HG03039 (cell line): ENCODE measurements at regions not wholly inside any gene's neighbourhood (a gene's known extent, or its start where the extent isn't known, plus 50 kb on each side); places are given as distances from the start of the nearest gene placed in this dataset.

ENCODE experiments used
- ATAC-seq: cut with Tn5 transposase; IDR thresholded peaks from one replicate; pipeline ENCODE4 v1.9.1; 2021; ENCODE audit warnings: mild to moderate bottlenecking, moderate library complexity; ENCODE audit not compliant: unreplicated experiment

GRCh38 chr21:27103768-27104167 is 136.9 kb upstream of the ADAMTS5 start:
- no peak for ATAC-seq

- ATAC-seq: no peak
These were observed 134.6 kb upstream of the ADAMTS5 start for GRCh38 chr21:27101523-27101922.

DNA sequence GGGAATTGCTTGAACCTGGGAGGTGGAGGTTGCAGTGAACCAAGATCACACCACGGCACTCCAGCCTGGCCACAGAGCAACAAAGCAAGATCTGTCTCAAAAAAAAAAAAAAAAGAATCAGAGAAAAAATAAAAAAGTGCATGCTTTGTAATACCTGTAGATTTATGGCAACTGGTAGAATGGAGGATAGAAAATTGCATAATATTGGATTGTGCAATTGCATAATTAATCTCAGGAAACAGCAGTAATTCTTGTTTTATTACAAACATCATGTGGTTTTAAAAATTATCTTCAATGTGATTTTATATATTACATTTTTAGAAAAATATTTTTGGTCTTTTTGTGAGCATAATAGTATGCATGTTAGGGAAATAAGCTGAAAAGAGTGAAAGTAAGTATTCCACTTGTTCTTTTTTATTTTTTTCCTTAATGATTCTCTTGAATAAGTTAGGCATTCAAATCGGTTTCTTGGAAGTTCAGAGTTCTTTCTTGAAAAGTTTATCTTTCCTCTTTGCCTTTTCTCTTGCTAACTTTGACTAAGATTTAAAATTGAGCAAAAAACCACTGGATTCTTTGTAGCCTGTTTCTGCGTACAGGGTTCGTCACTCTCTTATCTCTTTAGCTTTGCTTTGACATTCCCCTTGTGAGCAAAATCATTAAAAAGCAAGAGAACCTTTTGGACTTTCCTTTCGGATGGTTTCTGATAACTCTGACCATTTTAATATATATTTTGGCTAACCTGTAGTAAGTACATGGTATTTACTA is 127.5 kb upstream of the ADAMTS5 start:
- ATAC-seq: no peak

GRCh38 chr21:27086630-27087029 is 119.7 kb upstream of the ADAMTS5 start:
- ATAC-seq: no peak

GRCh38 chr21:27086186-27086585 is 119.3 kb upstream of the ADAMTS5 start:
- no peak for ATAC-seq

DNA sequence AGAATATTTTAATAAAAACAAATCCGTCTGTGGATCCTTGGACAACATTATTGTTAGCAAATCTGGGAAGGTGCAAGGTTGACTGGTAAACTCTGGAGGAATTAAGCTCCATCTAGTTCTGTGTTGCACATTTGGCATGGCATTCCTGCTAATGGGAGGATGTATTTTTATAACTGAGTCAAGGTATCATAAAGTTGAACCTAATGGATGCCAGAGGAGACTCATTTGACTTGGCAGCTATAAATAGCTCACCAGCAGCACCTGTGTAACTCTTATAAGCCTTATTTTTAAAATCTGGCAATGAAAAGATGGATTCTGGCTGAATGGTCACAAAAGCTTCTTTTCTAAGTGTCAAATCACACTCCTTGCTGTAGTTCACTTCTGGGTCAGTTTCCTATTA is 118.5 kb upstream of the ADAMTS5 start:
- no peak for ATAC-seq

- no peak for ATAC-seq
These were observed 116.3 kb upstream of the ADAMTS5 start for GRCh38 chr21:27083144-27083543.

DNA sequence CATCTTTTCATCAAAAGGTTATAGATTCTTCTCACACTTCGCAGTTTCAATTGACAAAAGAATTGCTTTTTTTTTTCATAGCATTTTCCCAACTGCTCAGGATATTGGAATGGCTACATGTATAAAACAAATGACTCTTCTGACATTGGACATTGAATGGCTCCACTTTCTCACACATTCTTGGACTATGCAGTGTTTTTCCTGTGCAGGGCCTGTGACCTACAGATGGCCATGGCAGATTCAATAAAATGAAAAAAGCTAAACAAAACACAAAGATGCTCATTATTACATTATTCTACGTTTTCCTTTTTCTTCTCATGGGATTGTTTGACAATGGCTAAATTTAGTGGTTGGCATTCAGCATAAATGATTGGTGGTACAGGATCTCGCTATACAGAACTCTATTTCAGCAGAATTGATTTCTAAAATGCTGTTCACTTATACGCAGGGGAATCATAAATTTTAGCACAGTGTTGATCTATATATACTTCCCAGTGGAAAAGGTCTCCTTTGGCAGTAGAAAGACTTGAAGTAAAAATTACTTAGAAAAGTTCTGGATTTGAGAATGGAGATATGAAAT is 115.6 kb upstream of the ADAMTS5 start:
- no peak for ATAC-seq

GRCh38 chr21:27079636-27080240 is 112.8 kb upstream of the ADAMTS5 start:
- no peak for ATAC-seq

DNA sequence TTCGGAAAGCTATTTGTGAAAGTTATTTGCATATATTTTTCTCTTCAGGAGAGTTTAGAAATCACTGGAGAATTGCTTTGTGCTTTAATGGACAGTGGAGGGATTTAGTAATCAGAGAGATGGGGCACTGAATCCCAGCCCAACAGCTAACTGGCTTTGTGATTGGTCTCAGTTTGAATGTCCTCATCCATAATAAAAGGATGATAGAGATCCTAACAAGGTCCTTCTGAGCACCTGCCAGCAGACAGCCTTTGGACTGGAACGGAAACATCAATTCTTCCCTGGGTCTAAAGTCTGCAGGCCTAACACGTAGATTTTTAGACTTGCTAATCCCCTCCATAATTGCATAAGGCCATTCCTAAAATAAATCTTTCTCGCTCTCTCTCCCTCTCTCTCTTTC is 112.0 kb upstream of the ADAMTS5 start:
- no peak for ATAC-seq

GRCh38 chr21:27077501-27077900 is 110.6 kb upstream of the ADAMTS5 start:
- no peak for ATAC-seq

GRCh38 chr21:27076025-27076424 is 109.1 kb upstream of the ADAMTS5 start:
- no peak for ATAC-seq

- no peak for ATAC-seq
These were observed 104.2 kb upstream of the ADAMTS5 start for GRCh38 chr21:27070861-27071670.

DNA sequence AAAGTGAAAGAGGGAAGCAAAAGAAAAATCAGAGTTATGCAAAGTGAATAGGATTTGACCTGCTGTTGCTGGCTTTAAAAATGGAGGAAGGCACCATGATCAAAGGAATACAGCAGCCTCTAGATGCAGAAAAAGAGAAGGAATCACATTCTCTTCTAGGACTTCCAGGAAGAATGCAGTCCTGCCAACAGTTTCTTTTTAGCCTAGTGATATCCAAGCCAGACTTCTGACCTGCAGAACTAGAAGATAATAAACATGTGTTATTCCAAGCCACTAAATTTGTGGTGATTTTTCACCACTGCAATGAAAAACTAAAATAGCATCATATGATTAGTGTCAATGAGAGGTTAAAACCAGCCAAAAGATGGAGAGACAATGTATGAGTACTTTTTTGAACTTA is 101.9 kb upstream of the ADAMTS5 start:
- ATAC-seq: no peak

DNA sequence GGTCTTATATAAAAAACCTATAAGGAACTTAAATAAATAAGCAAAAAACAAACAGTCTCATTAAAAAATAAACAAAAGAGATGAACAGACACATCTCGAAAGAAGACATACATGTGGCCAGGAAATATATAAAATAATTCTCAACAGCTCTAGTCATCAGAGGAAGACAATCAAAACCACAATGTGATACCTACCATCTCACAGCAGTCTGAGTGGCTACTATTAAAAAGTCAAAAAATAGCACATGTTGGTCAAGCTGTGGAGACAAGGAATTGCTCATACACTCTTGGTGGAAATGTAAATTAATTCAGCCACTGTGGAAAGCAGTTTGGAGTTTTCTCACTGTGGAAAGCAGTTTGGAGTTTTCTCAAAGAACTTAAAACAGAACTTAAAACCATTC is 100.3 kb upstream of the ADAMTS5 start:
- ATAC-seq: no peak

DNA sequence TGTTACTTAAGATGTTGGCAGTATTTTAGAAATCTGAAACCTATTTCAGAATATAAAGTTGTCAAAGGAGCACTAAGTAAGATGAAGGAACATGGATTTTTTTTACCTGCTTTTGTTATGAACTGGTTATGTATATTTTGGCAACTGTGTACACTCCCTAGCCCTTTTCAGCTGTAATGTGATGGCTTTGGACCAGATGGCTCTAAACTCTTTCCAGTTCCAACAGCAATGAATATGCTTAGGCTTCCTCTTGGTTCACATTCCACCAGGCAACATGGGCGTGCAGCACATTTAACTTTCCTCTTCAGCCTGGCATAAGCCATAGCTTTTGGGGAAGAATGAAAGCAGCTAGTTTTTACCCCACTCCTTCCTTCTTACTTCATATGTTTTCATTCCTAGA is 95.6 kb upstream of the ADAMTS5 start:
- no peak for ATAC-seq

GRCh38 chr21:27061770-27062169 is 94.9 kb upstream of the ADAMTS5 start:
- ATAC-seq: no peak

DNA sequence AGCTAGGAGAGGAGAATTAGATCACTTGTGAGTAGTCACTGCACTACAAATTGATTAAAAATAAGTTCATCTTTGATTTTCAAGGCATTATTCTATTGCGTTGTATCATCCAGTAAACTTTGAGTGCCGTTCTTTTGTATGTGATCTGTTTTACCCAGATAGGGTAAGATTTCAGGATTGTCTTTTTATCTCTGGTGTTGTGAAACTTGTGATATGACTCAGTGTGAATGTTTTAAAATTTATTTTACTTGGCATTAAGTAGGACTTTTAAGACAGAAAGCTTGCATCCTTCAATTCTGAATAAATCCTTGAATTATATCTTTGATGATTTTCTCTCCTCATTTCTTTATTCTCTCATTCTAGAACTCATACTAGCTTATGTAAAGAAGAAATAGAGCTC is 93.3 kb upstream of the ADAMTS5 start:
- no peak for ATAC-seq

DNA sequence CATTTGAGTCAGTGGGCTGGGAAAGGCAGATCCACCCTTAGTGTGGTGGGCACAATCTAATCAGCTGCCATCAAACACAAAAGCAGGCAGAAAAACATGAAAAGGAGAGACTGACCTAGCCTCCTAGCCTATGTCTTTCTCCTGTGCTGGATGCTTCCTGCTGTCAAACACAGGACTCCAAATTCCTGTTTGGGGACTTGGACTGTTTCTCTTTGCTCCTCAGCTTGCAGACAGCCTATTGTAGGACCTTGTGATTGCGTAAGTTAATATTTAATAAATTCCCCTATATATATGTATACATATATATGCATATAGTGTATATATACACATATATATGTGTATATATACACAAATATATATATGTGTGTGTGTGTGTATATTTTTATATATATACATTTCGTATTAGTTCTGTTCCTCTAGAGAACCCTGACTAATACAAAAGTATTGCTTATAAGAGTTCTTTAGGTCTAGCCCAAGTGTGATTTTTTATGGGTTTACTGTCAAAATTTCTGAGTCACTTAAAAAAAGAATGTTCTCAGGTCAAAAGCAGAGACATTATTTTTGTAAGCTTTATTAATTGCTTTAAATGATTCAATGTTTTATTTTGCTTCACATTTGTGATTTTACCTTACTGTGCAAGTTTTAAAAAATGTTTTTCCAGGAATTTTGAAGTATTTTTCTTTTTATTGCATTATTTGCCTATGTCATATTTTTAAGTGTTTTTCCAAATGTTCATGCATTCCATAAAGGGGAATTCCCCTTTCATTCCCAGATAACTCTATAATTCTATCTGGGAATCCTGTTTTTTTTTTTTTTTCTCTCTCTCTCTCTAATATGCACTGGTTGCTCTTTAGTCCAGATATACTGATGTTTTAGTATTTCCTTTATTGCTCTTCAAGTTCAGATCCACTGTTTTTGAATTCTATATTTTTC is 92.1 kb upstream of the ADAMTS5 start:
- ATAC-seq: no peak

- no peak for ATAC-seq
These were observed 91.1 kb upstream of the ADAMTS5 start for GRCh38 chr21:27057997-27058396.
